ENCODE measurements at regions not wholly inside any gene's neighbourhood (a gene's known extent, or its start where the extent isn't known, plus 50 kb on each side); places are given as distances from the start of the nearest gene placed in this dataset.

DNA sequence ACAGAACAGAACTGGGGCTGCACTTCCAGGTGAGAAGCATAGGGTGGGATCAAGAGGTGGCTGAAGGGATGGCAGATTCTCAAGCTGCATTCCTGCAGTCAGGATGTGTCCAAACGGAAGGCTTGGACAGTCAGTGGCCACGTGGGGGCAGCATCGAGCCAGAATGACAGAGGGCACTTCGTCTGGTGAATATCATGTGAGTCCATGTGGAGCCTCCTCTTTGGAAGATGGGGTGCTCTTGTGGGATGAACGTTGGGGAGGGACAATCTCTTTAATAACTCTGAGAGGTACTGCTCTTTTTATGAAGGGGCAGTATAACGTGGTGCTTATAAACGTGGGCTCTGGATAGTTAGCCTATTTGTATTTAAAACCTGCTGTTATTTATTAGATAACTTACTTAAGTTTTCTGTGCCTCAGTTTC lies 154.9 kb upstream of the NAV2 start:
- Histone ChIP-seq H3K27ac (no peak overlapping the region), H3K9ac (ENCODE audit: insufficient read length) (no peak overlapping the region), H3K9me3 (ENCODE audit: low read depth, low read length) (no peaks in the 10 kb centered on the region), H3K36me3 (ENCODE audit: insufficient read depth, low read length) (no peaks in the 10 kb centered on the region), H3K4me3 (no peak overlapping the region)
- no peak for DNase-seq (ENCODE audit: low read depth, low spot score)
- TF ChIP-seq POLR2AphosphoS5 (IDR thresholded peaks at IDR 0.05; ENCODE audit: borderline replicate concordance, low read depth, low read length) (no peak), FOXP2 (optimal IDR thresholded peaks at IDR 0.05; ENCODE audit: control extremely low read depth, extremely low read length, insufficient read depth) (no peak), EZH2 (IDR thresholded peaks at IDR 0.05) (no peak)

DNA sequence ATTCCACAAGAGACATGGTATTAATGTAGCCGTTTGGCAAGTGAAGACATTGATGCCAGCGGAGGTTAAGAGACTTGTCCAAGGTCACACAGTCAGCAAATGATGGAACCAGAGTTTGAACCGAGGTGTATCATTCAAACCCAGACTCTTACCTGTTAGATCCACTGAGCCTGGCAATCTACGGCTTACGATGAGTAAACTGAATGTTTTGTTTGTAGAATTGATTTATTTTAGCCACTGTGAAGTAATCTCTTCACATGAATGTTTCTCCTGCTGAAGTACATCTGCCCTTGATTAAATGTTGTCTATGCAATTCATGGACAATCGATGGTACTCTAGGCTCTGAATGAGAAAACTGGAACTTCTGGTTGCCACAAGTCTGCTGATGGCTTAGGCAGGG lies 155.5 kb upstream of the NAV2 start:
- Histone ChIP-seq H3K27ac (no peak overlapping the region), H3K9ac (ENCODE audit: insufficient read length) (no peak overlapping the region), H3K9me3 (ENCODE audit: low read depth, low read length) (no peaks in the 10 kb centered on the region), H3K4me3 (no peak overlapping the region), H3K36me3 (ENCODE audit: insufficient read depth, low read length) (no peaks in the 10 kb centered on the region)
- TF ChIP-seq FOXP2 (optimal IDR thresholded peaks at IDR 0.05; ENCODE audit: control extremely low read depth, extremely low read length, insufficient read depth) (no peak), EZH2 (IDR thresholded peaks at IDR 0.05) (no peak), POLR2AphosphoS5 (IDR thresholded peaks at IDR 0.05; ENCODE audit: borderline replicate concordance, low read depth, low read length) (no peak)
- no peak for DNase-seq (ENCODE audit: low read depth, low spot score)

DNA sequence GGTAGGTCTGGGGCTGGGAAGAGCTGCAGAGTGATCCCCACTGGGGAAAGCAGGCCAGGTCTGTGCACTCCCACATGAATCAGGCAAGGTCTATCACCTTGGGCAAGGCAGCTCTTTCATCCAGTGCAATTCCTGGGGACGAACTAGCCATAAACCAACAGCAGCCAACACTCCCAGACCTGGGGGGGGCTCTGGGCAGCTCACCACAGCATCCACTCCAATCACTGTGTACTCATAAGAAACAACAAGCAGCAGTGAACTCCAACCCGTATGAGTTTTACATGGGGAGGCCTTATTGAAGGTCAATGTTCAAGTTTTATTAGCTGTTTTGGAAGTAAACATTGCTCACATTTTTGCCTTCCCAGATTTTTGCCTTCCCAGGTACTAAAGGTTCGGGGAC lies 157.4 kb upstream of the NAV2 start:
- H3K36me3 ChIP-seq (ENCODE audit: insufficient read depth, low read length) = no peaks in the 10 kb centered on the region
- no peak for TF ChIP-seq FOXP2 (optimal IDR thresholded peaks at IDR 0.05; ENCODE audit: control extremely low read depth, extremely low read length, insufficient read depth)
- H3K4me3 ChIP-seq = no peak overlapping the region
- H3K27ac ChIP-seq = no peak overlapping the region
- no peak overlapping the region for H3K9ac ChIP-seq (ENCODE audit: insufficient read length)
- no peaks in the 10 kb centered on the region for H3K9me3 ChIP-seq (ENCODE audit: low read depth, low read length)
- DNase-seq (ENCODE audit: low read depth, low spot score) = no peak

DNA sequence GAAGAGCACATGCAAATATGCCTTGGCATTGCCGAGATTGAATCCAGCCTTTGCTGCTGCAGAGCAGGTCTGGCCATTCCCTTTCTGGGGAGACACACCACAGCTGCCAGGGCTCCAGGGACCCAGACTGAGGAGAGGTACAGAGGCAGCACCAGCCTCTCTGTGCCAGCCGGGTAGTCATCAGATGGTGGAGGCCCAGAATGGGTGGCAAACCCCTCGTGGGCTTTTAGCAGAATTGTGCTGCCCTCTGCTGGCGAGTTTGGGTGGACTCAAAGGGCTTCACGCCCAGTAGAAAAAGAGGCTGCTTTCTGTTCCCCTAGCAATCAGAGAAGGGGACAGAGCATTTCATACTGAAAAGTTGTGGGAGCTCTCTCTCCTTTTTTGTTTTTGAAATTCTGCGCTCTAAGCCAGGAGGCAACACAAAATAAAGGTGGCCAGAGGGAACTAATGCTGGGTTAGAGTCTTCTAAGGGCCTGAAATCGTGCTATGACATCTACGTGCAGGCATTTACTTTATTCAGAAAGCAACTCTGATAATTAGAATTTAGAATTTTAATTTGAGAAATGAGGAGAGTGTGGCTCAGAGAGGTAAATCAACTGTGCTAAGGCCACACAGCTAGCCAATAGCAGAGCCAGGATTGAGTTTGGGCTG lies 158.8 kb upstream of the NAV2 start:
- TF ChIP-seq FOXP2 (optimal IDR thresholded peaks at IDR 0.05; ENCODE audit: control extremely low read depth, extremely low read length, insufficient read depth) = no peak
- TF ChIP-seq POLR2AphosphoS5 (IDR thresholded peaks at IDR 0.05; ENCODE audit: borderline replicate concordance, low read depth, low read length) = no peak
- TF ChIP-seq EZH2 (IDR thresholded peaks at IDR 0.05) = no peak
- no peaks in the 10 kb centered on the region for H3K36me3 ChIP-seq (ENCODE audit: insufficient read depth, low read length)
- H3K4me3 ChIP-seq = no peak overlapping the region
- H3K9me3 ChIP-seq (ENCODE audit: low read depth, low read length) = no peaks in the 10 kb centered on the region
- no peak overlapping the region for H3K9ac ChIP-seq (ENCODE audit: insufficient read length)
- H3K27ac ChIP-seq = no peak overlapping the region
- DNase-seq (ENCODE audit: low read depth, low spot score) = peak; percentile 26

DNA sequence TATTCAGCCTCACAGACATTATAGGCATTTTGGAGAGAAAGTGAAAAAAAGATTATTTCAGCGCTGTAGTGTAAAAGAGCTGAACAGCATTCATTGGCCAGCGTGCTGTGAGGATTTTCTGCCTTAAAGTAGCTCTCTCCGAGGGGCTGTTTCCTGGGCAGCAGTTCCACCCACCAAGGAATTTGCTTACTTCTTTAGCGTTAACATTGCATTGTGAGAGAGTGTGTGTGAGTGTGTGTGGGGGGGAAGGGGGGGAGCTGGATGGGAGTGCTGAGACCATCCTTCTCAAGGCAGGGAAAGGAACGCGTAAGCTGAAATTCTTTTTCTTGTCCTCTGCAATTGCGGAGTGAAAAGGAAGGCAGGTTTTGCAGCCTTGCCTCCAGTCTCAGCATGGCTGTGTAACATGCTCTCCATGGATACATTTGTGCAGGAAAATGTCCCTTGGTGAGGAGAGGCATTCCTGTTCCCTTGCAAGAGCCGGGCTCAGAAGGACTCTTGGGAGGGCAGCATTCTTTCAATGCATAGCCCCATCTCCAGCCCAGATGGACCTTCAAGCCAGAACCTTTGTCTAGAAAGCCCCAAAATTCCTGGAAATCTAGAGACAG lies 159.9 kb upstream of the NAV2 start:
- Histone ChIP-seq H3K27ac (no peak overlapping the region), H3K9ac (ENCODE audit: insufficient read length) (no peak overlapping the region), H3K4me3 (no peak overlapping the region), H3K36me3 (ENCODE audit: insufficient read depth, low read length) (no peaks in the 10 kb centered on the region), H3K9me3 (ENCODE audit: low read depth, low read length) (no peaks in the 10 kb centered on the region)
- no peak for DNase-seq (ENCODE audit: low read depth, low spot score)
- TF ChIP-seq POLR2AphosphoS5 (IDR thresholded peaks at IDR 0.05; ENCODE audit: borderline replicate concordance, low read depth, low read length) (no peak), FOXP2 (optimal IDR thresholded peaks at IDR 0.05; ENCODE audit: control extremely low read depth, extremely low read length, insufficient read depth) (no peak), EZH2 (IDR thresholded peaks at IDR 0.05) (no peak)

DNA sequence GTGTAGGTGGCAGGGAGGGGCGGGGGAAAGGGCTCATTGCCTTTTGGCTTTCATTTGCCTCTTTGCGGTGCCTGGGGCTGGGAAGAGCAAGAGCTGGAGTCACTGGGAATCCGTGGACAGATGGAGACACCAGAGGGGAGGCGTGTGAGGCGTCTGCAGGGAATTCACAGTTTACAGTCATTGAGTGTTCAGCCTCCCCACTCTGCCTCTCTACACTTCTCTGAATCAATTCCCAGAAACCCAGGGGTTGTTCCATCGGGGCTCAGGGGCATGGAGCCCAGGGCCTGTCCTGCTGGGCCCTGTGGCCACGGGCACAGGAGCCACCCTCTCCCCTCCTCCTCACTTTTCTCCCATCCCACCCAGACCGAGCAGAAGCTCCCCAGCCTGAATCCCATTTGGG lies 160.5 kb upstream of the NAV2 start:
- Histone ChIP-seq H3K27ac (no peak overlapping the region), H3K36me3 (ENCODE audit: insufficient read depth, low read length) (no peaks in the 10 kb centered on the region), H3K9ac (ENCODE audit: insufficient read length) (no peak overlapping the region), H3K4me3 (no peak overlapping the region), H3K9me3 (ENCODE audit: low read depth, low read length) (no peaks in the 10 kb centered on the region)
- TF ChIP-seq POLR2AphosphoS5 (IDR thresholded peaks at IDR 0.05; ENCODE audit: borderline replicate concordance, low read depth, low read length) = no peak
- TF ChIP-seq FOXP2 (optimal IDR thresholded peaks at IDR 0.05; ENCODE audit: control extremely low read depth, extremely low read length, insufficient read depth) = no peak
- TF ChIP-seq EZH2 (IDR thresholded peaks at IDR 0.05) = no peak
- no peak for DNase-seq (ENCODE audit: low read depth, low spot score)

DNA sequence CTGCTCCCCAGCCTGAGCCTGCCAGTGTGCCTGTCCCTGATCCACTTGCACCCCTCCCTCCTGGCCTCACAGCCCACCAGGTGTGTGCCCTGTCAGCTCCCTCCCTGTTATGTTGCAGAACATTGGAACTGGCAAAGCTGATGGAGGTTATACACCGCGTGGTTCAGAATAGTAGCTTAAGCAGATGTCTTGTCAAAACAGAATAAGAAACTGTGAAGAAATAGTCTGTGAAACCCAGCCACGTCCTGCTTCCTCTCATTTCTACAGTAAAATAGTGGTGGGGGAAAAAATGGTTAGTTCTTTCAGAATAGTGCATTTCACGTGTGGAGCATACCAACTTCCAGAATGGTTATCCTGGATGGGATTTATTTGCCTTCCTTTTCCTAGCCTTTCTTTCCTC lies 161.2 kb upstream of the NAV2 start:
- no peaks in the 10 kb centered on the region for H3K36me3 ChIP-seq (ENCODE audit: insufficient read depth, low read length)
- no peak overlapping the region for H3K4me3 ChIP-seq
- no peak for TF ChIP-seq POLR2AphosphoS5 (IDR thresholded peaks at IDR 0.05; ENCODE audit: borderline replicate concordance, low read depth, low read length)
- no peak for TF ChIP-seq EZH2 (IDR thresholded peaks at IDR 0.05)
- no peak for TF ChIP-seq FOXP2 (optimal IDR thresholded peaks at IDR 0.05; ENCODE audit: control extremely low read depth, extremely low read length, insufficient read depth)
- H3K9me3 ChIP-seq (ENCODE audit: low read depth, low read length) = no peaks in the 10 kb centered on the region
- DNase-seq (ENCODE audit: low read depth, low spot score) = no peak
- H3K9ac ChIP-seq (ENCODE audit: insufficient read length) = no peak overlapping the region
- no peak overlapping the region for H3K27ac ChIP-seq

DNA sequence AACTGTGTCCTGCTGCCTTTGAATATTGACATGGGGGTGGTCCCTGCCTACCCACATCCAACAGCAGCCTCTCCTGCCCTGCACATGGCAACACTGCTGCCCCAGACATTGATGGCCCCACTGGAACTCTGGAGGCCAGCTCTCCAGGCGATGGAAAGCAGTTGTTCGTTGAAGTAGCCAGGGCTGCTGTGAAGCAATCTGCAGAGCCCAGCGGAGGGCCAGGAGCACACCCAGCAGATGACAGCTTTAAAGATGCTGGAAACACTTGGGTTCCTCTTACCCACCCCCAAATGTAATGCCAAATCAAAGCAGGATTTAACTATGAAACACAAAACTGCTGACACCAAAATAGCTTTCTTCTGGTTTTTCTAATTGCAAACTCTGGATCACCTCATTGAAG lies 165.6 kb upstream of the NAV2 start:
- no peaks in the 10 kb centered on the region for H3K9me3 ChIP-seq (ENCODE audit: low read depth, low read length)
- H3K27ac ChIP-seq = no peak overlapping the region
- H3K36me3 ChIP-seq (ENCODE audit: insufficient read depth, low read length) = no peaks in the 10 kb centered on the region
- no peak overlapping the region for H3K9ac ChIP-seq (ENCODE audit: insufficient read length)
- TF ChIP-seq FOXP2 (optimal IDR thresholded peaks at IDR 0.05; ENCODE audit: control extremely low read depth, extremely low read length, insufficient read depth) = no peak
- TF ChIP-seq EZH2 (IDR thresholded peaks at IDR 0.05) = no peak
- no peak for TF ChIP-seq POLR2AphosphoS5 (IDR thresholded peaks at IDR 0.05; ENCODE audit: borderline replicate concordance, low read depth, low read length)
- H3K4me3 ChIP-seq = no peak overlapping the region
- no peak for DNase-seq (ENCODE audit: low read depth, low spot score)

DNA sequence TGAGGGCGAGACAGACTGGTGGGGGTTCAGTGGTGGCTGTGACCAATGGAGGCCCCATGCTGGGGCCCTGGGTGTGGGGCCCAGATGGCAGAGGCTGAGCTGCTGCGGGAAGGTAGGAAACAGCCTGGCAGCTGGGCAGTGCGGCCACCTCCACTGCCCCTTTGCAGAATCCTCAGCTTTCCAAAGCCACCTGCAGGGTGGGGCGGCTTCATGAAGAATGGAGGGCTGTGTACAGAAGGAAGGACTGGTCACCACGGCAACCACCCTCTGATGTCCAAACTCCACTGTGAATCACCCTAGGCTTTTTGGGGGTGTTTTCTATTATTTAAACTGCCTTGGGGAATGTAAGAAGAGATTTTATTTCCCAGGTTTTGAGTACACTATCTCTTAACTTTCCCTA lies 166.3 kb upstream of the NAV2 start:
- no peak for TF ChIP-seq EZH2 (IDR thresholded peaks at IDR 0.05)
- no peak for TF ChIP-seq FOXP2 (optimal IDR thresholded peaks at IDR 0.05; ENCODE audit: control extremely low read depth, extremely low read length, insufficient read depth)
- no peak for TF ChIP-seq POLR2AphosphoS5 (IDR thresholded peaks at IDR 0.05; ENCODE audit: borderline replicate concordance, low read depth, low read length)

More for the DNA sequence above, 166.3 kb upstream of the NAV2 start:
- no peak for DNase-seq (ENCODE audit: low read depth, low spot score)
- H3K36me3 ChIP-seq (ENCODE audit: insufficient read depth, low read length) = no peaks in the 10 kb centered on the region
- no peak overlapping the region for H3K9ac ChIP-seq (ENCODE audit: insufficient read length)
- no peak overlapping the region for H3K4me3 ChIP-seq
- H3K27ac ChIP-seq = no peak overlapping the region
- H3K9me3 ChIP-seq (ENCODE audit: low read depth, low read length) = no peaks in the 10 kb centered on the region
